ENCODE measurements at regions not wholly inside any gene's neighbourhood (a gene's known extent, or its start where the extent isn't known, plus 50 kb on each side); places are given as distances from the start of the nearest gene placed in this dataset.
A peak's percentile ranks its signal among the peaks of the same experiment; 100 is the strongest.

GRCh38 chr12:124478416-124478815, 89.0 kb downstream of the NCOR2 start:
- H3K18ac ChIP-seq (ENCODE audit: insufficient read length, low read depth, low read length): no peak overlapping the region
- no peak overlapping the region for H3K56ac ChIP-seq (ENCODE audit: insufficient read length, low read depth, low read length)
- peaks cover 7 to 12% of the 10 kb centered on the region in 2 experiments for H3K9me3 Mint-ChIP-seq
- no peaks in the 10 kb centered on the region for H3K9me3 ChIP-seq (ENCODE audit: control insufficient read depth, low read depth, low read length)
- H2BK20ac ChIP-seq (ENCODE audit: low read depth, low read length, poor library complexity, severe bottlenecking): no peak overlapping the region
- H3K4me1 Mint-ChIP-seq: peaks cover 0 to 17% of the 10 kb centered on the region in 2 experiments; a peak in 3 of 4 replicates
- no peak overlapping the region for H3K4me3 Mint-ChIP-seq
- H3K4me1 ChIP-seq (ENCODE audit: insufficient read depth, low read length): no peaks in the 10 kb centered on the region
- peaks cover 2% of the 10 kb centered on the region; the same call in 1 of the 2 replicates for H3K79me2 ChIP-seq (ENCODE audit: insufficient read depth, low read length)
- no peak overlapping the region for H3T11ph ChIP-seq (ENCODE audit: low read length)
- H2AFZ ChIP-seq (ENCODE audit: low read length): no peak overlapping the region
- H2BK12ac ChIP-seq (ENCODE audit: insufficient read length, low read depth, low read length): no peak overlapping the region
- H4K91ac ChIP-seq (ENCODE audit: insufficient read length, low read depth, low read length): no peak overlapping the region
- H4K20me1 ChIP-seq (ENCODE audit: control insufficient read depth, insufficient read depth, insufficient read length): peaks cover 5% of the 10 kb centered on the region
- no peak overlapping the region for H2BK15ac ChIP-seq (ENCODE audit: low read depth, low read length)
- peak overlapping the region in 2 of 3 experiments; percentile 24 to 38; a peak in 5 of 7 replicates for H3K27ac Mint-ChIP-seq
- H3K27ac ChIP-seq (ENCODE audit: insufficient read length, low read depth, low read length): no peak overlapping the region
- H3K27me3 ChIP-seq (ENCODE audit: insufficient read depth, low read length): no peaks in the 10 kb centered on the region
- no peak overlapping the region for H3K14ac ChIP-seq (ENCODE audit: insufficient read depth, low read length)
- H3K23me2 ChIP-seq (ENCODE audit: insufficient read length, low read depth, low read length, poor library complexity, severe bottlenecking): no peaks in the 10 kb centered on the region
- H2BK120ac ChIP-seq (ENCODE audit: low read depth, low read length, poor library complexity, severe bottlenecking): no peak overlapping the region
- no peak overlapping the region for H3K23ac ChIP-seq (ENCODE audit: insufficient read length, low read depth, low read length)
- H3K4me2 ChIP-seq (ENCODE audit: insufficient read depth, insufficient read length, low read length): no peak overlapping the region
- H2AK5ac ChIP-seq (ENCODE audit: insufficient read length, low read length): no peak overlapping the region
- no peak for DNase-seq
- H3K79me1 ChIP-seq (ENCODE audit: insufficient read depth, low read depth, low read length, poor library complexity, severe bottlenecking): no peaks in the 10 kb centered on the region
- no peak overlapping the region for H4K5ac ChIP-seq (ENCODE audit: insufficient read length, low read depth, low read length)
- H3K27me3 Mint-ChIP-seq (ENCODE audit: low read depth): peaks cover 1% of the 10 kb centered on the region; the same call in 1 of the 2 replicates
- H2BK5ac ChIP-seq (ENCODE audit: insufficient read length, low read length): no peak overlapping the region
- no peak overlapping the region for H3K9ac ChIP-seq (ENCODE audit: extremely low read depth, insufficient read length, low read length)
- H4K8ac ChIP-seq (replicated peaks; ENCODE audit: insufficient read length, low read depth, low read length): no peak overlapping the region
- peaks cover 58 to 71% (median 71%) of the 10 kb centered on the region in 3 experiments for H3K36me3 Mint-ChIP-seq (ENCODE audit: insufficient read depth in 1 of 3, low read depth in 3 of 3)
- no peak for TF ChIP-seq CTCF (conservative IDR thresholded peaks at IDR 0.05)
- H3K4ac ChIP-seq (ENCODE audit: low read depth, low read length): no peak overlapping the region
- no CpG with 5 or more reads among the region's 9 CpGs for WGBS (ENCODE audit: extremely low coverage, insufficient read length, low lambda C conversion rate)

Data from H9 (cell line).